GM23248 (cell line): ENCODE measurements at regions not wholly inside any gene's neighbourhood (a gene's known extent, or its start where the extent isn't known, plus 50 kb on each side); places are given as distances from the start of the nearest gene placed in this dataset.
"Not testable (repeated sequence)": the region's sequence is repeated elsewhere in the genome, so short reads cannot be mapped to it uniquely, and the experiment has no call there.

Experiments used
- DNase-seq: peaks from one replicate; pipeline ENCODE4 v3.0.0-alpha.2; 2015
- H2AFZ ChIP-seq: fragments of 200-600 bp; sonication (generic); 2 replicates; pipeline ENCODE4 v1.6.1; 2016; ENCODE audit warnings: antibody characterized with exemption
- H3F3A ChIP-seq: fragments of 200-600 bp; sonication (generic); 2 replicates; pipeline ENCODE4 v1.6.1; 2016; ENCODE audit warnings: mild to moderate bottlenecking, antibody characterized with exemption, mixed run types; ENCODE audit not compliant: insufficient read depth
- H3K27ac ChIP-seq: fragments of 200-600 bp; sonication (generic); 2 replicates; pipeline ENCODE4 v1.5.1; 2016; ENCODE audit warnings: mild to moderate bottlenecking
- H3K27me3 ChIP-seq: fragments of 200-600 bp; sonication (generic); replicated peaks from 2 replicates; pipeline ENCODE4 v1.6.1; 2016; ENCODE audit warnings: mild to moderate bottlenecking; ENCODE audit not compliant: insufficient read depth
- H3K36me3 ChIP-seq: fragments of 200-600 bp; sonication (generic); 2 replicates; pipeline ENCODE4 v1.6.1; 2016; ENCODE audit warnings: low read depth, mild to moderate bottlenecking
- H3K4me1 ChIP-seq: fragments of 200-600 bp; sonication (generic); 2 replicates; pipeline ENCODE4 v1.6.1; 2016; ENCODE audit warnings: mild to moderate bottlenecking; ENCODE audit not compliant: insufficient read depth
- H3K4me2 ChIP-seq: fragments of 200-600 bp; sonication (generic); one replicate; pipeline ENCODE4 v1.6.1; 2016; ENCODE audit warnings: mild to moderate bottlenecking; ENCODE audit not compliant: unreplicated experiment
- H3K4me3 ChIP-seq: fragments of 200-600 bp; sonication (generic); 2 replicates; pipeline ENCODE4 v1.5.1; 2016; ENCODE audit warnings: mild to moderate bottlenecking
- H3K79me2 ChIP-seq: fragments of 200-600 bp; sonication (generic); 2 replicates; pipeline ENCODE4 v1.6.1; 2016; ENCODE audit warnings: mild to moderate bottlenecking; ENCODE audit not compliant: insufficient read depth
- H3K9ac ChIP-seq: fragments of 200-600 bp; sonication (generic); 2 replicates; pipeline ENCODE4 v1.6.1; 2016; ENCODE audit warnings: mild to moderate bottlenecking
- H3K9me2 ChIP-seq: fragments of 200-600 bp; sonication (generic); 2 replicates; pipeline ENCODE4 v1.6.1; 2016; ENCODE audit warnings: mixed run types, mild to moderate bottlenecking, moderate library complexity; ENCODE audit not compliant: insufficient read depth
- H3K9me3 ChIP-seq: fragments of 200-600 bp; sonication (generic); one replicate; pipeline ENCODE4 v1.6.1; 2017; ENCODE audit warnings: low read depth
- H4K20me1 ChIP-seq: fragments of 200-600 bp; sonication (generic); 2 replicates; pipeline ENCODE4 v1.6.0; 2016; ENCODE audit not compliant: insufficient read depth
- EZH2 ChIP-seq: fragments of 200-600 bp; sonication (generic); IDR thresholded peaks from 2 replicates; pipeline ENCODE4 v1.6.1; 2018; ENCODE audit warnings: antibody characterized with exemption, mild to moderate bottlenecking; ENCODE audit not compliant: insufficient read depth, poor library complexity, severe bottlenecking
- EZH2phosphoT487 ChIP-seq: fragments of 200-600 bp; sonication (generic); IDR thresholded peaks from 2 replicates; pipeline ENCODE4 v1.6.1; 2018; ENCODE audit warnings: antibody characterized with exemption, moderate library complexity, mild to moderate bottlenecking, low read depth; ENCODE audit not compliant: insufficient read depth
- WGBS, 2 experiments: methylation state at CpG; one replicate each; pipeline ENCODE4 v1.1.6; 2015 to 2017; ENCODE audit warnings: low lambda C conversion rate in 2 of 2, low coverage in 1 of 2; ENCODE audit errors: missing lambda C conversion rate in 2 of 2; 5-methylcytosine and 5-hydroxymethylcytosine counted together
- in situ Hi-C: fragments of 300-500 bp; cut with MboI; formaldehyde crosslinking; loops from 2 replicates; pipeline ENCODE4 v1.15.0; 2020

DNA sequence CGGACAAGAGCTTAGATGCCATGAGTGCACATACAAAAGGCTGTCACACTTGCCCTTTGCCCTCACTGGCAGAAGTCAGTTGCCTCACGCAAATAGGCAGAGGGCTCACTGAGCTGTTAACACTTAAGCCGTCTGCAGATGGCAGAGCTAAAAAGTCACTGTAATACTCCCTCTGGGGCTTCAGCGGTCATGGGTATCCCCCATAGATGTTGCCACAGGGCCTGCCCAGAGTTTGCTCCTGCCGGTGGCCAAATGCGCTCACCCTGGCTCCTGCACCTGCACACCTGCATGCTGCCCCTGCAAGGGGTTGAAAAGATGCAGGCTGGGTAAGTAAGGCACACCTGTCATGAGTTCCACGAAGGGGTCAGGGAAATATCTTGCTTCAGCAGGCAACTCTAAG, 741.5 kb downstream of the EDEM1 start:
- TF ChIP-seq EZH2phosphoT487 = no peak
- TF ChIP-seq EZH2 = no peak
- Histone ChIP-seq H4K20me1 (no peaks in the 10 kb centered on the region), H3K27me3 (no peaks in the 10 kb centered on the region), H3K4me1 (no peaks in the 10 kb centered on the region), H3K9me3 (no peaks in the 10 kb centered on the region), H3K9me2 (no peaks in the 10 kb centered on the region), H3K4me2 (no peak overlapping the region), H3K27ac (no peak overlapping the region), H3K9ac (no peak overlapping the region), H3K79me2 (no peaks in the 10 kb centered on the region), H2AFZ (no peak overlapping the region), H3F3A (no peaks in the 10 kb centered on the region), H3K36me3 (no peaks in the 10 kb centered on the region), H3K4me3 (no peak overlapping the region)
- WGBS, 2 experiments = 39 to 44% methylated on average over 7 of the region's 7 CpGs
- in situ Hi-C loops = no loop called here
- DNase-seq = no peak

DNA sequence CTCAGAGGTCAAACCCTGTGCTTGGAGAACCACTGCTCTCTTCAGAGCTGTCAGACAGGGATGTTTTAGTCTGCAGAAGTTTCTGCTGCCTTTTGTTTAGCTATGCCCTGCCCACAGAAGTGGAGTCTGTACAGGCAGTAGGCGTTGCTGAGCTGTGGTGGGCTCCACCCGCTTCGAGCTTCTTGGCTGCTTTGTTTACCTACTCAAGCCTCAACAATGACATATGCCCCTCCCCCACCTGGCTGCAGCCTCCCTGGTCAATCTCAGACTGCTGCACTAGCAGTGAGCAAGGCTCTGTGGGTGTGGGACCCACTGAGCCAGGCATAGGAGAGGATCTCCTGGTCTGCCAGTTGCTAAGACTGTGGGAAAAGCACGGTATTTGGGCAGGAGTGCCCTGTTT, 756.6 kb downstream of the EDEM1 start:
- H3F3A ChIP-seq, H4K20me1 ChIP-seq, DNase-seq, H3K9me3 ChIP-seq, H3K9me2 ChIP-seq, in situ Hi-C loops, H3K4me1 ChIP-seq, H3K4me3 ChIP-seq, H3K27ac ChIP-seq, H3K27me3 ChIP-seq, H3K79me2 ChIP-seq, H2AFZ ChIP-seq, H3K9ac ChIP-seq, H3K4me2 ChIP-seq, H3K36me3 ChIP-seq: not testable (repeated sequence)
- 14 to 21% methylated on average over 4 of the region's 4 CpGs for WGBS, 2 experiments

DNA sequence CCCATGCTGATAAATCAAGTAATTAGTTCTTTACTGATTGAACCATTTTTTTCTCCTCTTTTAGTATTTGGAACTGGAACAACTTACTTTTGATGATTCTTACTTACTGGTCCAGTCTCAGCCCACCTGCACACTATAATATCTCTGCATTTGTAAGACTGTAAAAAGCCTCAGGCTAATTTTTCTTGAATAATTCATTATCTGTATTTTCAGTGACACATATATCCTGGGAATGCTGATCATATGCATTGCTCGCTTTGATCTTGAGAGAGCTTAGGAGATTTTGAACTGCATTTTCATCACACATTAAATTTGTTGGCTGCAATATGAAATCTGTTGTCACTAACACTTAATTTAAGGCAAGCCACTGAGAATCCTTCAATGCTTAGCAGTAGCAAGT, 760.6 kb downstream of the EDEM1 start:
- H4K20me1 ChIP-seq = no peaks in the 10 kb centered on the region
- no peaks in the 10 kb centered on the region for H3K4me1 ChIP-seq
- H2AFZ ChIP-seq = no peak overlapping the region
- no peaks in the 10 kb centered on the region for H3K27me3 ChIP-seq
- H3K4me3 ChIP-seq = no peak overlapping the region
- TF ChIP-seq EZH2phosphoT487 (no peak), EZH2 (no peak)
- no peak overlapping the region for H3K27ac ChIP-seq
- no peaks in the 10 kb centered on the region for H3K36me3 ChIP-seq
- WGBS, 2 experiments = 12 to 15% methylated on average over 1 of the region's 1 CpG
- in situ Hi-C loops = no loop called here
- no peaks in the 10 kb centered on the region for H3K9me3 ChIP-seq
- H3F3A ChIP-seq = no peaks in the 10 kb centered on the region
- H3K9me2 ChIP-seq = no peaks in the 10 kb centered on the region
- no peaks in the 10 kb centered on the region for H3K79me2 ChIP-seq
- H3K9ac ChIP-seq = no peak overlapping the region
- no peak overlapping the region for H3K4me2 ChIP-seq
- no peak for DNase-seq

DNA sequence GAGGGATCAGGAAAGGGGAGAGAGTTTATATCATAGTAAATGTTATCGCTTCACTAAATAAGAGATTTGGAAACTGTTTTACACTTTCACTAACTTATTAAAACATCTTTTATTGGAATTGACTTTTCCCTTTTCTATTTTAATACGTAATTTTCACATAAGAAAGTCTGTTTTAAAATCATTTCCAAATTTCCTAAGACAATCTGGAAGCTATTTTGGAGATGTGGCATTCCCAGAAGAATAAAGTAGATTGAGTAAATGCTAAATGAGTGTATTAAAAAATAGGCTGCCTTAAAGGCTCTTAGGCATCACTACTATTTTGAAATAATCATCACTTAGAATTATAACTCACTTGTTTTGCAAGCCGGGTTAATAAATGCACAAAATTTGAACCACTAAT, 763.5 kb downstream of the EDEM1 start:
- H3F3A ChIP-seq = no peaks in the 10 kb centered on the region
- no peak overlapping the region for H3K9ac ChIP-seq
- no peaks in the 10 kb centered on the region for H3K9me2 ChIP-seq
- no peak overlapping the region for H2AFZ ChIP-seq
- H3K9me3 ChIP-seq = no peaks in the 10 kb centered on the region
- no peak overlapping the region for H3K4me2 ChIP-seq
- H3K4me1 ChIP-seq = no peaks in the 10 kb centered on the region
- in situ Hi-C loops = no loop called here
- TF ChIP-seq EZH2phosphoT487 (no peak), EZH2 (no peak)
- no peaks in the 10 kb centered on the region for H3K36me3 ChIP-seq
- H3K4me3 ChIP-seq = no peak overlapping the region
- 0 to 2% methylated on average over 3 of the region's 3 CpGs for WGBS, 2 experiments
- H4K20me1 ChIP-seq = no peaks in the 10 kb centered on the region
- H3K27ac ChIP-seq = no peak overlapping the region
- H3K27me3 ChIP-seq = no peaks in the 10 kb centered on the region
- H3K79me2 ChIP-seq = no peaks in the 10 kb centered on the region
- no peak for DNase-seq

DNA sequence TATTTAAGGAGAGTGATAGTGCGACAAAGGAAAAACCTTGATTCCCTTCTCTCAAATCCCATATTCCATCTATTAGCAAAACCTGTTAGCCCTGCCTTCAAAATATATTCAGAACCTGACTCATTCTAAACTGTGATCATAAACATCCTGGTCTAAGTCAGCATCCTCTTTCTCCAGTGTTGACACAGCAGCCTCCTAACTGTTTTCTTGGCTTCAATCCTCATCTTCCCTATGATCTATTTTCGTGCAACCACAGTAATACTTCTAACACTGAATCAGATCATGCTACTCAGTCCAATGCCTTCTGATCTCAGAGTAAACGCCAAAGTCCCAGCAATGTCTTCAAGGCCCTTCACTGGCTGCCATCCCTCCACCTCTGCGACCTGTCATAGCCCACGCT, 785.1 kb downstream of the EDEM1 start:
- DNase-seq = no peak
- Histone ChIP-seq H3K9me3 (no peaks in the 10 kb centered on the region), H3F3A (no peaks in the 10 kb centered on the region), H4K20me1 (no peaks in the 10 kb centered on the region), H3K27me3 (no peaks in the 10 kb centered on the region), H3K27ac (no peak overlapping the region), H3K4me1 (no peaks in the 10 kb centered on the region), H3K9me2 (no peaks in the 10 kb centered on the region), H3K36me3 (no peaks in the 10 kb centered on the region), H3K4me2 (no peak overlapping the region), H3K79me2 (no peaks in the 10 kb centered on the region), H3K4me3 (no peak overlapping the region), H2AFZ (no peak overlapping the region), H3K9ac (no peak overlapping the region)
- in situ Hi-C loops = no loop called here
- 19 to 35% methylated on average over 5 of the region's 5 CpGs for WGBS, 2 experiments
- TF ChIP-seq EZH2phosphoT487 = no peak
- TF ChIP-seq EZH2 = no peak
